Erythroblast (primary cell): ENCODE measurements at regions not wholly inside any gene's neighbourhood (a gene's known extent, or its start where the extent isn't known, plus 50 kb on each side); places are given as distances from the start of the nearest gene placed in this dataset.

Experiments
- GATA1 ChIP-seq: IDR thresholded peaks from 2 replicates; pipeline ENCODE4 v1.6.1; 2011; ENCODE audit warnings: low read depth, mild to moderate bottlenecking, control low read depth, low read length, moderate library complexity
- POLR2A ChIP-seq: IDR thresholded peaks from 2 replicates; pipeline ENCODE4 v1.6.1; 2011; ENCODE audit warnings: mild to moderate bottlenecking, low read length

GRCh38 chr10:130824230-130825014 lies 487.1 kb downstream of the TCERG1L start:
- TF ChIP-seq POLR2A (no peak), GATA1 (no peak)
